A673 (cell line): ENCODE measurements at regions not wholly inside any gene's neighbourhood (a gene's known extent, or its start where the extent isn't known, plus 50 kb on each side); places are given as distances from the start of the nearest gene placed in this dataset.

Source experiments
- BruUV-seq: library from RNA; stranded (reverse); fragments of 400-500 nt; replicated peaks from 2 replicates; lab custom pipeline; 2021; lab: Mats Ljungman, UMichigan
- CTCF ChIA-PET: fragments of 300-600 bp; sonication (Branson Sonifier 250); formaldehyde crosslinking; loops from one replicate; lab custom pipeline; 2022; ENCODE audit warnings: antibody characterized with exemption; lab: Charles Lee
- POLR2A ChIA-PET: fragments of 300-600 bp; sonication (Branson Sonifier 250); formaldehyde crosslinking; loops from one replicate; lab custom pipeline; 2022; ENCODE audit warnings: antibody characterized with exemption; ENCODE audit not compliant: low non-redundant PET; lab: Charles Lee
- DNase-seq: peaks from one replicate; pipeline ENCODE4 v3.0.0-alpha.2; 2015; ENCODE audit warnings: low spot score
- H3K27ac ChIP-seq: fragments of 200-600 bp; sonication (generic); 2 replicates; pipeline ENCODE4 v1.5.1; 2016; ENCODE audit warnings: mixed run types, low read depth, mild to moderate bottlenecking, mixed read lengths, antibody characterized with exemption, low read length; ENCODE audit not compliant: poor library complexity, severe bottlenecking
- H3K27me3 ChIP-seq: fragments of 200-600 bp; sonication (generic); replicated peaks from 2 replicates; pipeline ENCODE4 v1.6.1; 2017; ENCODE audit warnings: mixed run types, low read depth, mild to moderate bottlenecking, mixed read lengths, antibody characterized with exemption, low read length; ENCODE audit not compliant: insufficient read depth, poor library complexity
- H3K36me3 ChIP-seq: fragments of 200-600 bp; sonication (generic); 2 replicates; pipeline ENCODE4 v1.6.1; 2016; ENCODE audit warnings: mixed run types, mild to moderate bottlenecking, mixed read lengths, antibody characterized with exemption, low read length; ENCODE audit not compliant: insufficient read depth, poor library complexity, severe bottlenecking
- H3K4me1 ChIP-seq: fragments of 200-600 bp; sonication (generic); 2 replicates; pipeline ENCODE4 v1.6.1; 2017; ENCODE audit warnings: mixed run types, mild to moderate bottlenecking, mixed read lengths, antibody characterized with exemption, low read length; ENCODE audit not compliant: insufficient read depth, poor library complexity, severe bottlenecking
- H3K4me3 ChIP-seq: fragments of 200-600 bp; sonication (generic); 2 replicates; pipeline ENCODE4 v1.5.1; 2016; ENCODE audit warnings: low read depth, mixed run types, mild to moderate bottlenecking, mixed read lengths, low read length; ENCODE audit not compliant: poor library complexity, severe bottlenecking
- H3K9me3 ChIP-seq: fragments of 200-600 bp; sonication (generic); 2 replicates; pipeline ENCODE4 v1.6.1; 2016; ENCODE audit warnings: mixed run types, low read depth, mild to moderate bottlenecking, mixed read lengths, antibody characterized with exemption, low read length; ENCODE audit not compliant: poor library complexity, severe bottlenecking
- CTCF ChIP-seq: fragments of 300-800, 200-600 bp; sonication (generic); conservative IDR thresholded peaks from 2 replicates; pipeline ENCODE4 v1.5.1; 2017; ENCODE audit warnings: low read depth, mild to moderate bottlenecking, antibody characterized with exemption, low read length, moderate library complexity, mixed read lengths
- EZH2 ChIP-seq: fragments of 200-600 bp; sonication (generic); IDR thresholded peaks from 2 replicates; pipeline ENCODE4 v1.6.1; 2017; ENCODE audit warnings: borderline replicate concordance, low read depth, mild to moderate bottlenecking, mixed read lengths, antibody characterized with exemption, low read length; ENCODE audit not compliant: poor library complexity, severe bottlenecking
- intact Hi-C: fragments of 100-400 bp; cut with micrococcal nuclease; formaldehyde crosslinking; loops from one replicate; pipeline ENCODE4 v1.10.0; 2022; ENCODE audit not compliant: unreplicated experiment

DNA sequence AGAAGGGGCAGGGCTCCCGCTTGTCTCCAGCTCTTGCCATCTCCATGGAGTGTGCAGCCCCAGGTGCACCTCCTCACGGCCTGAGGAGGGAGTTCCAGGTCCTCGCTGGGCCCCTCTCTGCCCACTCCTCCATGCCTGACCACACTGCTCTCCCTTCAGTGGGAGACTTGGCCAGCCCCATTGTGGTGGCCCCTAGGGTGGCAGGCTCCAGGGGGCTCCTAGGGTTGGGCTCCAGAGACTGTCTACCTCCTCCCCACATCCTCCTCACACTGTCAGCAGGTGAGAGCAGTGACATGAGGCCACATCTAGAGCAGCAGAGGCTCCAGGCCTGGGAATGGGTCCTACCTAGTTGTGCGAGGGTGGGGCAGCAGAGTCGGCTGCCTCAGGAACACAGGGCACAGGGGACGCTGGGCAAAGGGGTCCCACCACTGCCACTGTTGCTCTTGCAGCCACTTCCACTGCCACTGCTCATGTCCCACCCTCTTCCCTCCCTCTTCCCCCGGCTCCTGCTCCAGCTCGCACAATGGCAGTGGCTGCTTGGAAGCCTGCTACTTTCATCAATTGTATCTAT is 514.8 kb downstream of the MRPL39 start:
- intact Hi-C loops, result no loop called here
- CTCF ChIA-PET, result no interaction called here
- Histone ChIP-seq H3K4me1 (no peaks in the 10 kb centered on the region), H3K9me3 (peaks cover 23% of the 10 kb centered on the region), H3K27ac (no peak overlapping the region), H3K4me3 (no peak overlapping the region), H3K36me3 (no peaks in the 10 kb centered on the region), H3K27me3 (no peaks in the 10 kb centered on the region)
- POLR2A ChIA-PET, result no interaction called here
- DNase-seq, result no peak
- no TSS peak for BruUV-seq
- TF ChIP-seq CTCF (no peak), EZH2 (no peak)

- no peaks in the 10 kb centered on the region for H3K4me1 ChIP-seq
- ChIA-PET CTCF (no interaction called here), POLR2A (no interaction called here)
- BruUV-seq, result no TSS peak
- no peak for DNase-seq
- H3K36me3 ChIP-seq, result no peaks in the 10 kb centered on the region
- H3K27me3 ChIP-seq, result no peaks in the 10 kb centered on the region
- H3K4me3 ChIP-seq, result no peak overlapping the region
- TF ChIP-seq CTCF (no peak), EZH2 (no peak)
- no peaks in the 10 kb centered on the region for H3K9me3 ChIP-seq
- H3K27ac ChIP-seq, result no peak overlapping the region
- intact Hi-C loops, result no loop called here
Measured at GRCh38 chr21:25081096-25081495, 526.2 kb downstream of the MRPL39 start.

- H3K27me3 ChIP-seq, result no peaks in the 10 kb centered on the region
- intact Hi-C loops, result no loop called here
- H3K36me3 ChIP-seq, result no peaks in the 10 kb centered on the region
- no peak overlapping the region for H3K4me3 ChIP-seq
- DNase-seq, result no peak
- ChIA-PET CTCF (no interaction called here), POLR2A (interaction anchor here (0.6 kb wide), 1 partner anchor 32 kb away, joined by 3 read pairs; no protein-coding TSS in a partner anchor)
- no peak for TF ChIP-seq EZH2
- no peak for TF ChIP-seq CTCF
- no peak overlapping the region for H3K27ac ChIP-seq
- H3K9me3 ChIP-seq, result no peaks in the 10 kb centered on the region
- no peaks in the 10 kb centered on the region for H3K4me1 ChIP-seq
- no TSS peak for BruUV-seq
Measured at GRCh38 chr21:25080661-25081060, 526.6 kb downstream of the MRPL39 start.
